ENCODE measurements at regions not wholly inside any gene's neighbourhood (a gene's known extent, or its start where the extent isn't known, plus 50 kb on each side); places are given as distances from the start of the nearest gene placed in this dataset.

DNA sequence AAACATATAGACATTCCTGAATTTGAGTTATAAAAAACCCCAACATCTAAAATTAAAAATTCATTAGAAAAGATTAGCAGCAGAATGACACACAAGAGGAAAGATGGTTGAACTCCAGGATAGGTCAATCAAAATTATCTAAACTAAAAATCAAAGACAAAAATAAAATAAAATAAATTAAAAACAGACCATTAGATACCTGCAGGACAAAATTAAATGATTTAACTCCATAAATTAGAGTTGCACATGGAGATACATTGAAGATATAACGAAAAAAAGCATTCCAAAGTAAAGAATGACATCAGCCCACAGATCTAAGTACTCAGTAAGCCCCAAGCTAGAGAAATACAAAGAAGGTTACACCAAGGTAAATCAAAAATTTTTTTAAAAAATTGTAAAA lies 226.1 kb upstream of the SORCS1 start:
- no peak overlapping the region for H3K27ac ChIP-seq

DNA sequence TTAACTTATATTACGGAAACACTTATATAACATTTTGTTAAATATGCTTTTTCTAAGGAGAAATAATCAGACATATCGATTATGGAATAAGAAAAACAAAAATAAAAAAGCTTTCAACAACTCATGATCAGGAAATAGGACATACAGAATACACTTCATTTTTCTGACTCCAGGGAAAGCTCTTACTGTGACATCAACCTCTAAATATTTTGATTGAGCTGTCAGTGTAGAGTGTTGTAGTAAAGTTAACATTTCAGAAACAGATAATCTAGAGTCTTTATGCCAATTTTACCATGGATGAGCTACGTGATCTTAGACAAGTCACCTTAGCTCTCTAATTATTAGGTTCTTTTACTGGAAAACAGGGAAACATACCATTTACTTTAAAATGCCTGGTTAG lies 218.9 kb upstream of the SORCS1 start:
- H2AFZ ChIP-seq (ENCODE audit: low read depth): no peak overlapping the region
- no peak overlapping the region for H3K4me3 ChIP-seq (IDR thresholded peaks at IDR 0.05; ENCODE audit: insufficient read depth, low read depth, low read length)
- no peak overlapping the region for H3K27ac ChIP-seq
- no peak overlapping the region for H3K4me2 ChIP-seq
- H3K9ac ChIP-seq: no peak overlapping the region
- no peaks in the 10 kb centered on the region for H3K27me3 ChIP-seq (ENCODE audit: insufficient read depth, low read depth)
- no peaks in the 10 kb centered on the region for H3K79me2 ChIP-seq (ENCODE audit: insufficient read depth, low read depth)
- no peaks in the 10 kb centered on the region for H3K36me3 ChIP-seq (ENCODE audit: insufficient read depth)
- TF ChIP-seq, protein P1, sequence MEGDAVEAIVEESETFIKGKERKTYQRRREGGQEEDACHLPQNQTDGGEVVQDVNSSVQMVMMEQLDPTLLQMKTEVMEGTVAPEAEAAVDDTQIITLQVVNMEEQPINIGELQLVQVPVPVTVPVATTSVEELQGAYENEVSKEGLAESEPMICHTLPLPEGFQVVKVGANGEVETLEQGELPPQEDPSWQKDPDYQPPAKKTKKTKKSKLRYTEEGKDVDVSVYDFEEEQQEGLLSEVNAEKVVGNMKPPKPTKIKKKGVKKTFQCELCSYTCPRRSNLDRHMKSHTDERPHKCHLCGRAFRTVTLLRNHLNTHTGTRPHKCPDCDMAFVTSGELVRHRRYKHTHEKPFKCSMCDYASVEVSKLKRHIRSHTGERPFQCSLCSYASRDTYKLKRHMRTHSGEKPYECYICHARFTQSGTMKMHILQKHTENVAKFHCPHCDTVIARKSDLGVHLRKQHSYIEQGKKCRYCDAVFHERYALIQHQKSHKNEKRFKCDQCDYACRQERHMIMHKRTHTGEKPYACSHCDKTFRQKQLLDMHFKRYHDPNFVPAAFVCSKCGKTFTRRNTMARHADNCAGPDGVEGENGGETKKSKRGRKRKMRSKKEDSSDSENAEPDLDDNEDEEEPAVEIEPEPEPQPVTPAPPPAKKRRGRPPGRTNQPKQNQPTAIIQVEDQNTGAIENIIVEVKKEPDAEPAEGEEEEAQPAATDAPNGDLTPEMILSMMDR (conservative IDR thresholded peaks at IDR 0.05; ENCODE audit: low read depth, low read length): no peak
- H3K4me1 ChIP-seq (ENCODE audit: low read depth, poor library complexity, severe bottlenecking): no peaks in the 10 kb centered on the region
- no peaks in the 10 kb centered on the region for H4K20me1 ChIP-seq (ENCODE audit: insufficient read depth)

More for the DNA sequence above, 226.1 kb upstream of the SORCS1 start:
- Histone ChIP-seq H3K4me2 (no peak overlapping the region), H4K20me1 (ENCODE audit: insufficient read depth) (no peaks in the 10 kb centered on the region), H3K4me3 (IDR thresholded peaks at IDR 0.05; ENCODE audit: insufficient read depth, low read depth, low read length) (no peak overlapping the region), H3K4me1 (ENCODE audit: low read depth, poor library complexity, severe bottlenecking) (no peaks in the 10 kb centered on the region), H3K79me2 (ENCODE audit: insufficient read depth, low read depth) (no peaks in the 10 kb centered on the region), H3K27me3 (ENCODE audit: insufficient read depth, low read depth) (no peaks in the 10 kb centered on the region), H3K9ac (no peak overlapping the region), H2AFZ (ENCODE audit: low read depth) (no peak overlapping the region), H3K36me3 (ENCODE audit: insufficient read depth) (no peaks in the 10 kb centered on the region)
- TF ChIP-seq, protein P1 (conservative IDR thresholded peaks at IDR 0.05; ENCODE audit: low read depth, low read length): no peak

DNA sequence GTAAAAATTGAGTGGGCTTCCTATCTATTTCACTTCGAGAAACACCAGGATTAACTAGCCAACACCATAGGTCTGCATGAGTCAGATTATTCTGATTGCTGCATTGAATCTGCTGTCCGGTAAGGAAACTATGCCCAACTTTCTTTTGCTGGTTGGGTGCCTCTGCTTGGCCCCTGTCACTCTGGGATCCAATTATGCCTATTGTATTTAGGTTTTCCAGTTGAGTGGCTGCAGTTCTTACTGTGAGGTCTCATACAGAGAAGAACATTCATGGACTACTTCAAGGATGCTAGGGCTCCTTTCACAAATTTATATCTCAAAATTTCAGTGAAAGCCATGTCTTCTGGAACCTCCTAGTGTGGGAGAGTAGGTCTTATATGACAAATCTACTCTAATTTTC lies 215.1 kb upstream of the SORCS1 start:
- no peak overlapping the region for H3K27ac ChIP-seq
- TF ChIP-seq, protein P1 (conservative IDR thresholded peaks at IDR 0.05; ENCODE audit: low read depth, low read length): no peak
- H3K36me3 ChIP-seq (ENCODE audit: insufficient read depth): no peaks in the 10 kb centered on the region
- H3K27me3 ChIP-seq (ENCODE audit: insufficient read depth, low read depth): no peaks in the 10 kb centered on the region
- no peaks in the 10 kb centered on the region for H4K20me1 ChIP-seq (ENCODE audit: insufficient read depth)
- no peaks in the 10 kb centered on the region for H3K79me2 ChIP-seq (ENCODE audit: insufficient read depth, low read depth)
- H3K9ac ChIP-seq: no peak overlapping the region
- H2AFZ ChIP-seq (ENCODE audit: low read depth): no peak overlapping the region
- no peak overlapping the region for H3K4me2 ChIP-seq
- no peak overlapping the region for H3K4me3 ChIP-seq (IDR thresholded peaks at IDR 0.05; ENCODE audit: insufficient read depth, low read depth, low read length)
- no peaks in the 10 kb centered on the region for H3K4me1 ChIP-seq (ENCODE audit: low read depth, poor library complexity, severe bottlenecking)

DNA sequence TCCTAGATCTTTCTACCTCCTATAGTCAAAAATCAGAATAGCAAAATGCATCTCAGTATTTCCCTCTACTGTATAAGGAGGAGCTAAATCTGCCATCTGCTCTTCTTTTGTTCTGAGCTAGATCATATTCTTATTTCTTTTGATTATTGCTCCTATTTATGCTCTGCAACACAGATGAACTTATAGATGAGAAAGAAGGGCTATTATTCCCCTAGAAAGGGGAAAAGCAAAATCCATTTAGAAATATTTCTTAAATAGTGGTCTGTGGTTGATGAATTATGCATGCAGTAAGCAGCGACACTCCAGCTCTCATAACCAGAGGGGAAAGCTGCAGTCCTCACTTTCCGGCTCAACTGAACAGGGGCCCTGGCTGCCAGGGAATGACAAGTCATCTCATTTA lies 207.3 kb upstream of the SORCS1 start:
- Histone ChIP-seq H3K79me2 (ENCODE audit: insufficient read depth, low read depth) (no peaks in the 10 kb centered on the region), H3K4me2 (no peak overlapping the region), H2AFZ (ENCODE audit: low read depth) (no peak overlapping the region), H3K27ac (no peak overlapping the region), H3K4me3 (IDR thresholded peaks at IDR 0.05; ENCODE audit: insufficient read depth, low read depth, low read length) (no peak overlapping the region), H3K36me3 (ENCODE audit: insufficient read depth) (no peaks in the 10 kb centered on the region), H3K27me3 (ENCODE audit: insufficient read depth, low read depth) (no peaks in the 10 kb centered on the region), H3K9ac (no peak overlapping the region), H3K4me1 (ENCODE audit: low read depth, poor library complexity, severe bottlenecking) (no peaks in the 10 kb centered on the region), H4K20me1 (ENCODE audit: insufficient read depth) (no peaks in the 10 kb centered on the region)
- TF ChIP-seq, protein P1 (conservative IDR thresholded peaks at IDR 0.05; ENCODE audit: low read depth, low read length): no peak

Data from KMS-11 (cell line).